DOHH2 (cell line): ENCODE measurements at regions not wholly inside any gene's neighbourhood (a gene's known extent, or its start where the extent isn't known, plus 50 kb on each side); places are given as distances from the start of the nearest gene placed in this dataset.

Experiments used
- H3F3A ChIP-seq: fragments of 200-600 bp; sonication (generic), shearing (Covaris generic); 2 replicates; pipeline ENCODE4 v1.6.0; 2016; ENCODE audit warnings: antibody characterized with exemption, mild to moderate bottlenecking; ENCODE audit not compliant: control insufficient read depth, insufficient read depth
- H3K27ac ChIP-seq: fragments of 200-600 bp; sonication (generic); 2 replicates; pipeline ENCODE4 v1.5.1; 2014; ENCODE audit warnings: low read depth, mild to moderate bottlenecking, low read length, moderate library complexity
- H3K27me3 ChIP-seq: fragments of 200-600 bp; sonication (generic); 2 replicates; pipeline ENCODE4 v1.6.1; 2014; ENCODE audit warnings: mild to moderate bottlenecking, low read length, mixed read lengths; ENCODE audit not compliant: control insufficient read depth
- H3K36me3 ChIP-seq: fragments of 200-600 bp; sonication (generic); 2 replicates; pipeline ENCODE4 v1.6.1; 2014; ENCODE audit warnings: mild to moderate bottlenecking, low read length, moderate library complexity, mixed read lengths; ENCODE audit not compliant: control insufficient read depth
- H3K4me1 ChIP-seq: fragments of 200-600 bp; sonication (generic); 2 replicates; pipeline ENCODE4 v1.6.1; 2014; ENCODE audit warnings: mild to moderate bottlenecking, low read length, mixed read lengths; ENCODE audit not compliant: control insufficient read depth
- H3K4me2 ChIP-seq: fragments of 200-600 bp; sonication (generic); 2 replicates; pipeline ENCODE4 v1.6.0; 2014; ENCODE audit warnings: mild to moderate bottlenecking, low read length, moderate library complexity
- H3K4me3 ChIP-seq: fragments of 200-600 bp; sonication (generic); 2 replicates; pipeline ENCODE4 v1.5.1; 2014; ENCODE audit warnings: mild to moderate bottlenecking, low read length, mixed read lengths
- H3K79me2 ChIP-seq: fragments of 200-600 bp; sonication (generic); 2 replicates; pipeline ENCODE4 v1.6.1; 2014; ENCODE audit warnings: mild to moderate bottlenecking, low read length, mixed read lengths; ENCODE audit not compliant: control insufficient read depth
- H3K9me2 ChIP-seq: fragments of 200-600 bp; sonication (generic); replicated peaks from 2 replicates; pipeline ENCODE4 v1.6.1; 2014; ENCODE audit warnings: mild to moderate bottlenecking, low read length, mixed read lengths; ENCODE audit not compliant: control insufficient read depth
- H3K9me3 ChIP-seq: fragments of 200-600 bp; sonication (generic); 2 replicates; pipeline ENCODE4 v1.6.1; 2014; ENCODE audit warnings: antibody characterized with exemption, low read length, mixed read lengths; ENCODE audit not compliant: control insufficient read depth, insufficient read depth
- H4K20me1 ChIP-seq: fragments of 200-600 bp; sonication (generic); 2 replicates; pipeline ENCODE4 v1.6.0; 2014; ENCODE audit warnings: low read depth, mild to moderate bottlenecking, antibody characterized with exemption, low read length, moderate library complexity; ENCODE audit not compliant: control insufficient read depth, insufficient read depth
- CTCF ChIP-seq: fragments of 200-600 bp; sonication (generic); IDR thresholded peaks from one replicate; pipeline ENCODE4 v1.5.1; 2014; ENCODE audit warnings: antibody characterized with exemption, mild to moderate bottlenecking, low read depth, low read length; ENCODE audit not compliant: poor library complexity, severe bottlenecking
- EZH2phosphoT487 ChIP-seq: fragments of 200-600 bp; sonication (generic); IDR thresholded peaks from 2 replicates; pipeline ENCODE4 v1.6.1; 2017; ENCODE audit warnings: borderline replicate concordance, mild to moderate bottlenecking, antibody characterized with exemption, low read length, moderate library complexity, mixed read lengths

- Histone ChIP-seq H3K9me2 (no peaks in the 10 kb centered on the region), H3K4me2 (no peak overlapping the region), H3K79me2 (no peaks in the 10 kb centered on the region), H4K20me1 (no peaks in the 10 kb centered on the region), H3K4me1 (no peaks in the 10 kb centered on the region), H3F3A (no peaks in the 10 kb centered on the region), H3K36me3 (no peaks in the 10 kb centered on the region), H3K4me3 (no peak overlapping the region), H3K27ac (no peak overlapping the region), H3K9me3 (no peaks in the 10 kb centered on the region), H3K27me3 (no peaks in the 10 kb centered on the region)
- TF ChIP-seq CTCF = no peak
- no peak for TF ChIP-seq EZH2phosphoT487
Measured at GRCh38 chr2:44116319-44116718, 52.4 kb upstream of the PPM1B start.

- Histone ChIP-seq H3K4me1 (peaks cover 4% of the 10 kb centered on the region), H3K27ac (no peak overlapping the region), H3K9me2 (no peaks in the 10 kb centered on the region), H3K36me3 (no peaks in the 10 kb centered on the region), H3K27me3 (no peaks in the 10 kb centered on the region), H4K20me1 (no peaks in the 10 kb centered on the region), H3K9me3 (no peaks in the 10 kb centered on the region), H3K4me2 (no peak overlapping the region), H3K4me3 (no peak overlapping the region), H3K79me2 (no peaks in the 10 kb centered on the region), H3F3A (no peaks in the 10 kb centered on the region)
- TF ChIP-seq EZH2phosphoT487 (no peak), CTCF (no peak)
Measured at GRCh38 chr2:44118257-44118656, 50.4 kb upstream of the PPM1B start.
